ENCODE measurements at regions not wholly inside any gene's neighbourhood (a gene's known extent, or its start where the extent isn't known, plus 50 kb on each side); places are given as distances from the start of the nearest gene placed in this dataset.

- TF ChIP-seq YY1 (IDR thresholded peaks at IDR 0.05; ENCODE audit: insufficient read depth, insufficient read length): no peak
- TF ChIP-seq ZNF274 (IDR thresholded peaks at IDR 0.05; ENCODE audit: low read depth, low read length): no peak
- no peak for TF ChIP-seq SUZ12 (IDR thresholded peaks at IDR 0.05; ENCODE audit: extremely low read depth, insufficient read depth, insufficient read length)
- H3K27me3 ChIP-seq (ENCODE audit: insufficient read depth, insufficient read length): no peaks in the 10 kb centered on the region
- H3K4me3 ChIP-seq (ENCODE audit: insufficient read length, low read depth): no peak overlapping the region
- no peaks in the 10 kb centered on the region for H3K4me1 ChIP-seq (ENCODE audit: insufficient read depth, insufficient read length)
- H3K36me3 ChIP-seq (ENCODE audit: insufficient read depth, insufficient read length, low read length): no peaks in the 10 kb centered on the region
- DNase-seq (ENCODE audit: low read depth, low spot score): no peak
- H3K9ac ChIP-seq (ENCODE audit: insufficient read length, low read depth): no peak overlapping the region
- H3K9me3 ChIP-seq (ENCODE audit: insufficient read depth, low read length): no peaks in the 10 kb centered on the region
Observed at GRCh38 chr13:104650431-104650830, 1584.2 kb upstream of the SLC10A2 start.

GRCh38 chr13:104648291-104648690, 1582.1 kb upstream of the SLC10A2 start:
- no peak for DNase-seq (ENCODE audit: low read depth, low spot score)
- Histone ChIP-seq H3K4me3 (ENCODE audit: insufficient read length, low read depth) (no peak overlapping the region), H3K9me3 (ENCODE audit: insufficient read depth, low read length) (no peaks in the 10 kb centered on the region), H3K27me3 (ENCODE audit: insufficient read depth, insufficient read length) (no peaks in the 10 kb centered on the region), H3K36me3 (ENCODE audit: insufficient read depth, insufficient read length, low read length) (no peaks in the 10 kb centered on the region), H3K4me1 (ENCODE audit: insufficient read depth, insufficient read length) (no peaks in the 10 kb centered on the region), H3K9ac (ENCODE audit: insufficient read length, low read depth) (no peak overlapping the region)
- TF ChIP-seq ZNF274 (IDR thresholded peaks at IDR 0.05; ENCODE audit: low read depth, low read length) (no peak), YY1 (IDR thresholded peaks at IDR 0.05; ENCODE audit: insufficient read depth, insufficient read length) (no peak), SUZ12 (IDR thresholded peaks at IDR 0.05; ENCODE audit: extremely low read depth, insufficient read depth, insufficient read length) (no peak)

GRCh38 chr13:104645786-104646185, 1579.6 kb upstream of the SLC10A2 start:
- Histone ChIP-seq H3K9ac (ENCODE audit: insufficient read length, low read depth) (no peak overlapping the region), H3K9me3 (ENCODE audit: insufficient read depth, low read length) (no peaks in the 10 kb centered on the region), H3K36me3 (ENCODE audit: insufficient read depth, insufficient read length, low read length) (no peaks in the 10 kb centered on the region), H3K4me1 (ENCODE audit: insufficient read depth, insufficient read length) (no peaks in the 10 kb centered on the region), H3K27me3 (ENCODE audit: insufficient read depth, insufficient read length) (no peaks in the 10 kb centered on the region), H3K4me3 (ENCODE audit: insufficient read length, low read depth) (no peak overlapping the region)
- DNase-seq (ENCODE audit: low read depth, low spot score): no peak
- no peak for TF ChIP-seq SUZ12 (IDR thresholded peaks at IDR 0.05; ENCODE audit: extremely low read depth, insufficient read depth, insufficient read length)

GRCh38 chr13:104641309-104641708, 1575.1 kb upstream of the SLC10A2 start:
- TF ChIP-seq SUZ12 (IDR thresholded peaks at IDR 0.05; ENCODE audit: extremely low read depth, insufficient read depth, insufficient read length): no peak
- no peak for TF ChIP-seq ZNF274 (IDR thresholded peaks at IDR 0.05; ENCODE audit: low read depth, low read length)
- TF ChIP-seq YY1 (IDR thresholded peaks at IDR 0.05; ENCODE audit: insufficient read depth, insufficient read length): no peak
- Histone ChIP-seq H3K9me3 (ENCODE audit: insufficient read depth, low read length) (no peaks in the 10 kb centered on the region), H3K9ac (ENCODE audit: insufficient read length, low read depth) (no peak overlapping the region), H3K27me3 (ENCODE audit: insufficient read depth, insufficient read length) (no peaks in the 10 kb centered on the region), H3K36me3 (ENCODE audit: insufficient read depth, insufficient read length, low read length) (no peaks in the 10 kb centered on the region), H3K4me1 (ENCODE audit: insufficient read depth, insufficient read length) (no peaks in the 10 kb centered on the region), H3K4me3 (ENCODE audit: insufficient read length, low read depth) (no peak overlapping the region)
- no peak for DNase-seq (ENCODE audit: low read depth, low spot score)

GRCh38 chr13:104635879-104636278, 1569.7 kb upstream of the SLC10A2 start:
- Histone ChIP-seq H3K9ac (ENCODE audit: insufficient read length, low read depth) (no peak overlapping the region), H3K36me3 (ENCODE audit: insufficient read depth, insufficient read length, low read length) (no peaks in the 10 kb centered on the region), H3K9me3 (ENCODE audit: insufficient read depth, low read length) (no peaks in the 10 kb centered on the region), H3K4me1 (ENCODE audit: insufficient read depth, insufficient read length) (no peaks in the 10 kb centered on the region), H3K27me3 (ENCODE audit: insufficient read depth, insufficient read length) (no peaks in the 10 kb centered on the region), H3K4me3 (ENCODE audit: insufficient read length, low read depth) (no peak overlapping the region)
- no peak for DNase-seq (ENCODE audit: low read depth, low spot score)
- TF ChIP-seq SUZ12 (IDR thresholded peaks at IDR 0.05; ENCODE audit: extremely low read depth, insufficient read depth, insufficient read length) (no peak), ZNF274 (IDR thresholded peaks at IDR 0.05; ENCODE audit: low read depth, low read length) (no peak), YY1 (IDR thresholded peaks at IDR 0.05; ENCODE audit: insufficient read depth, insufficient read length) (no peak)

GRCh38 chr13:104634016-104634415, 1567.8 kb upstream of the SLC10A2 start:
- Histone ChIP-seq H3K27me3 (ENCODE audit: insufficient read depth, insufficient read length) (no peaks in the 10 kb centered on the region), H3K4me3 (ENCODE audit: insufficient read length, low read depth) (no peak overlapping the region), H3K36me3 (ENCODE audit: insufficient read depth, insufficient read length, low read length) (no peaks in the 10 kb centered on the region), H3K4me1 (ENCODE audit: insufficient read depth, insufficient read length) (no peaks in the 10 kb centered on the region), H3K9me3 (ENCODE audit: insufficient read depth, low read length) (no peaks in the 10 kb centered on the region), H3K9ac (ENCODE audit: insufficient read length, low read depth) (no peak overlapping the region)
- no peak for DNase-seq (ENCODE audit: low read depth, low spot score)
- TF ChIP-seq YY1 (IDR thresholded peaks at IDR 0.05; ENCODE audit: insufficient read depth, insufficient read length): no peak
- no peak for TF ChIP-seq SUZ12 (IDR thresholded peaks at IDR 0.05; ENCODE audit: extremely low read depth, insufficient read depth, insufficient read length)
- no peak for TF ChIP-seq ZNF274 (IDR thresholded peaks at IDR 0.05; ENCODE audit: low read depth, low read length)

GRCh38 chr13:104632736-104633135, 1566.5 kb upstream of the SLC10A2 start:
- TF ChIP-seq YY1 (IDR thresholded peaks at IDR 0.05; ENCODE audit: insufficient read depth, insufficient read length): no peak
- no peak for TF ChIP-seq ZNF274 (IDR thresholded peaks at IDR 0.05; ENCODE audit: low read depth, low read length)
- no peak for TF ChIP-seq SUZ12 (IDR thresholded peaks at IDR 0.05; ENCODE audit: extremely low read depth, insufficient read depth, insufficient read length)
- no peak for DNase-seq (ENCODE audit: low read depth, low spot score)
- Histone ChIP-seq H3K27me3 (ENCODE audit: insufficient read depth, insufficient read length) (no peaks in the 10 kb centered on the region), H3K4me3 (ENCODE audit: insufficient read length, low read depth) (no peak overlapping the region), H3K36me3 (ENCODE audit: insufficient read depth, insufficient read length, low read length) (no peaks in the 10 kb centered on the region), H3K9ac (ENCODE audit: insufficient read length, low read depth) (no peak overlapping the region), H3K9me3 (ENCODE audit: insufficient read depth, low read length) (no peaks in the 10 kb centered on the region), H3K4me1 (ENCODE audit: insufficient read depth, insufficient read length) (no peaks in the 10 kb centered on the region)

- H3K4me1 ChIP-seq (ENCODE audit: insufficient read depth, insufficient read length): no peaks in the 10 kb centered on the region
- no peak overlapping the region for H3K9ac ChIP-seq (ENCODE audit: insufficient read length, low read depth)
- TF ChIP-seq SUZ12 (IDR thresholded peaks at IDR 0.05; ENCODE audit: extremely low read depth, insufficient read depth, insufficient read length) (no peak), ZNF274 (IDR thresholded peaks at IDR 0.05; ENCODE audit: low read depth, low read length) (no peak)
- H3K4me3 ChIP-seq (ENCODE audit: insufficient read length, low read depth): no peak overlapping the region
- no peaks in the 10 kb centered on the region for H3K9me3 ChIP-seq (ENCODE audit: insufficient read depth, low read length)
- no peak for DNase-seq (ENCODE audit: low read depth, low spot score)
- H3K36me3 ChIP-seq (ENCODE audit: insufficient read depth, insufficient read length, low read length): no peaks in the 10 kb centered on the region
- H3K27me3 ChIP-seq (ENCODE audit: insufficient read depth, insufficient read length): no peaks in the 10 kb centered on the region
Observed at GRCh38 chr13:104625201-104625600, 1559.0 kb upstream of the SLC10A2 start.
